NB4 (cell line): ENCODE measurements at regions not wholly inside any gene's neighbourhood (a gene's known extent, or its start where the extent isn't known, plus 50 kb on each side); places are given as distances from the start of the nearest gene placed in this dataset.

Source experiments
- CTCF ChIP-seq: IDR thresholded peaks from one replicate; pipeline ENCODE4 v1.5.1; 2012; ENCODE audit warnings: low read depth, low read length
- MAX ChIP-seq: IDR thresholded peaks from 2 replicates; pipeline ENCODE4 v1.6.1; 2011; ENCODE audit warnings: low read depth, low read length
- POLR2A ChIP-seq: IDR thresholded peaks from 2 replicates; pipeline ENCODE4 v1.6.1; 2011; ENCODE audit warnings: mild to moderate bottlenecking; ENCODE audit not compliant: insufficient read length; ENCODE audit errors: extremely low read depth

- no peak for TF ChIP-seq CTCF
- no peak for TF ChIP-seq POLR2A
- TF ChIP-seq MAX: no peak
These were observed 130.2 kb downstream of the FAM124B start for GRCh38 chr2:224271617-224272236.
